HG03469 (cell line): ENCODE measurements at regions not wholly inside any gene's neighbourhood (a gene's known extent, or its start where the extent isn't known, plus 50 kb on each side); places are given as distances from the start of the nearest gene placed in this dataset.
"Not testable (repeated sequence)": the region's sequence is repeated elsewhere in the genome, so short reads cannot be mapped to it uniquely, and the experiment has no call there.

Experiments used
- ATAC-seq: cut with Tn5 transposase; IDR thresholded peaks from one replicate; pipeline ENCODE4 v1.9.1; 2021; ENCODE audit warnings: mild to moderate bottlenecking, moderate library complexity, moderate number of reproducible peaks; ENCODE audit not compliant: unreplicated experiment

GRCh38 chr7:138308136-138308535 is 151.9 kb upstream of the TRIM24 start:
- no peak for ATAC-seq

- ATAC-seq: no peak
Observed at GRCh38 chr7:138309186-138309585, 150.9 kb upstream of the TRIM24 start.

DNA sequence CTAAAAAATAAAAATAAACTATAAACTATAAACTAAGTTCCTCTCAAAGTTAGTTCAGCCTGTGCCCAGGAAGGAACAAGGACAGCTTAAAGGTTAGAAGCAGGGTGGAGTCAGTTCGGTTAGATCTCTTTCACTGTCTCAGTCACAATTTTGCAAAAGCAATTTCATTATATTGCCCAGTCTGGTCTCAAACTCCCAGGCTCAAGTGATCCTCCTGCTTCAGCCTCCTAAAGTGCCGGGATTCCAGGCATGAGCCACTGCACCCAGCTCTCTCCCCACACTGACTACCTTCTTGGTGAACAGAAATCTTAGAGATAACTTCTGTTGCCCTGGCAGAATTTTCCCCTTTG is 146.3 kb upstream of the TRIM24 start:
- ATAC-seq: no peak

- peak; percentile 93 for ATAC-seq
Observed at GRCh38 chr7:138316421-138317043, 143.5 kb upstream of the TRIM24 start.

- no peak for ATAC-seq
Observed at GRCh38 chr7:138317044-138317596, 142.9 kb upstream of the TRIM24 start.

GRCh38 chr7:138324941-138325340 is 135.1 kb upstream of the TRIM24 start:
- no peak for ATAC-seq

GRCh38 chr7:138325434-138325833 is 134.6 kb upstream of the TRIM24 start:
- ATAC-seq: no peak

- ATAC-seq: no peak
Observed at GRCh38 chr7:138328215-138328614, 131.8 kb upstream of the TRIM24 start.

DNA sequence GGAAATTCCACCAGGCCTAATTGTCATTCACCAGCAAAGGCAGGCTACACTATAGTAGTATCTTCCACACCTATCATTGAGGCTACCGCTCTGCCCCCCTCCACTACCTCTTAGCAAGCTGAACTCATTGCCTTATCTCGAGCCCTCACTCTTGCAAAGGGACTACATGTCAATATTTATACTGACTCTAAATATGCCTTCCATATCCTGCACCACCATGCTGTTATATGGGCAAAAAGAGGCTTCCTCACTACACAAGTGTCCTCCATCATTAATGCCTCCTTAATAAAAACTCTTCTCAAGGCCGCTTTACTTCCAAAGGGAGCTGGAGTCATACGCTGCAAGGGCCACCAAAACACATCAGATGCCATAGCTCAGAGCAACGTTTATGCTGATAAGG is 127.2 kb upstream of the TRIM24 start:
- ATAC-seq: not testable (repeated sequence)

- no peak for ATAC-seq
Observed at GRCh38 chr7:138338361-138338760, 121.7 kb upstream of the TRIM24 start.

DNA sequence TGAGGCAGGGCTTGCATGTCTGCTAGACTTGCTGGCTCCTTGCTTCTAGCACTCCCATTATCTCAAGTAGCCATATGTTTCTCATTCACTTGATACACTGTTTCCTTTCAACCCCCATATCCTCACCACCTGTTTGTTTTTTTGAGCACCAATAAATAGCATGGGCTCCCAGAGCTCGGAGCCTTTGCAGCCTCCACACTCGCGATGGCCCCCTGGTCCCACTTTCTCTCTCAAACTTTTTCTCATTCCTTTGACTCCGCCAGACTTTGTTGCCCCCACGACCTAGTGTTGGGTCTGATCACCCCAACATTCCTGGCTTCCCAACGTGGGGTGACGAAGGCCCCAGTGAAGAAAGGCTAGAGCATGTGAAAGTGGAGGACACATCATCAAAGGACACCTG is 120.8 kb upstream of the TRIM24 start:
- ATAC-seq: not testable (repeated sequence)

DNA sequence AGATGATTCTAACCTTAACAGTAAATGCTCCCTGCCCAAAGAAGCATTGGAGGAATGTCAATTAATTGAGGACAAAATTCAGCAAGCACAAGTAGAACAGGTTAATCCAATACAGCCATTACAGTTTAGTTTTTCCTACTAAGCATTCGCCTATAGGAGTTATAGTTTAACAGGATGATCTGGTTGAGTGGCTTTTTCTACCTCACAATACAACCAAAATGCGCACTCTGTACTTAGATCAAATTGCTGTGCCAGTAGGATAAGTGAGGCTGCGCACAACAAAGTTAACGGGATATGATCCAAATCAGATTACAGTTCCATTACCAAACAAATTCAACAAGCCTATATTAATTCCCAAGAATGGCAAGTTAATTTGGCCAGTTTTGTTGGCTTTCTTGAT is 117.1 kb upstream of the TRIM24 start:
- no peak for ATAC-seq

GRCh38 chr7:138345567-138345966 is 114.5 kb upstream of the TRIM24 start:
- no peak for ATAC-seq

- ATAC-seq: no peak
Observed at GRCh38 chr7:138346975-138347374, 113.1 kb upstream of the TRIM24 start.

GRCh38 chr7:138349841-138350700 is 110.0 kb upstream of the TRIM24 start:
- no peak for ATAC-seq

GRCh38 chr7:138350701-138351357 is 109.2 kb upstream of the TRIM24 start:
- ATAC-seq: no peak

DNA sequence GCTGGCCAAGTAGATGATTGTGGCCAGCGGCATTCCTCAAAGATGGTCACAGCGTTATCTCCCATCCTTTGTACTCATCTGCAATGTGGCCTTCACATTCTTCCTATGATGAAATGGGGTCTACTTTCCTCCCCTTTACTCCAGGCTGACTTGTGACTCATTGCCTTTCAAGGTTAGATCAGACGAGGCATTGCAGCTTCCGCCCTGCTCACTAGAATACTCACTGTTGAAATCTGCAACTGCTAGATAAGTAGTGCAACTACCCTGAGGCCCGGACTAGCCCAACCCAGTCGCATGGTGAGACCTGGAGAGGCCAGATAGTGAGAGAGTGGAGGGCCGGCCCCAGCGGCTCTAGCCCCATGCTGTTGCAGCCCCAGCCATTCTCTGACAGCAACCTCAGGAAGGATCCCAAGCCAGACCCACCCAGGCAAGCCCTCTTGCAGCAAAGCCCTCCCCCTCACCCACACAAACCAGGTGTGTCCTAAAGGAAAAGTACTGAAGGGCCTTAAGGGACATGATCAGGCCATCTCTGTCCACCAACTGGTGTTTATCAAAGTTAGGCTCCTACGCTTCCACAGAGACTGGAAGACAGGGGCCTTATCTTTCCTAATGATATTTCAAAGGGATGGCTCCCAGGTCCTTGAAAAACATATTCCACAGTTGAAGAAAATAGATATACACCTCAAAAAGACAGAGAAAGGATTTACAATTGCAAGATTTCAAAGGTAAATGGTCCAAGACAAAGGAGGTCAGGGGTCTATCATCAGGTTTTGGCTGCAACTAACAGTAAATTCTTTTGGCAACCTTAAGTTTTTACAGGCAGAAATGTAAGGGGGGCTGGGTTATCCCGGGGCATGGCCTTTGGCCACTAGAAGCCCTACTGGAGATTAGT is 107.2 kb upstream of the TRIM24 start:
- ATAC-seq: no peak

DNA sequence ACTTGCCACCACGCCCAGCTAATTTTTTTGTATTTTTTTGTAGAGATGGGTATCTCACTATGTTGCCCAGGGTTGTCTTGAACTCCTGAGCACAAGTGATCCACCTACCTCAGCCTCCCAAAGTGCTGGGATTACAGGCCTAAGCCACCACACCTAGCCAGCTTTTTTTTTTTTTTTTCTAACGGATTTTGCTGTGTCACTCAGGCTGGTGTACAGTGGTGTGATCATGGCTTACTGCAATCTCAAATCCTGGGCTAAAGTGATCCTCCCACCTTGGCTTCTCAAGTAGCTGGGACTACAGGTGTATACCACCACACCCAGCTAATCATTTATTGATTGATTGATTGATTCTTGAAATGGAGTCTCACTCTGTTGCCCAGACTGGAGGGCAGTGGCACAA is 106.0 kb upstream of the TRIM24 start:
- no peak for ATAC-seq

DNA sequence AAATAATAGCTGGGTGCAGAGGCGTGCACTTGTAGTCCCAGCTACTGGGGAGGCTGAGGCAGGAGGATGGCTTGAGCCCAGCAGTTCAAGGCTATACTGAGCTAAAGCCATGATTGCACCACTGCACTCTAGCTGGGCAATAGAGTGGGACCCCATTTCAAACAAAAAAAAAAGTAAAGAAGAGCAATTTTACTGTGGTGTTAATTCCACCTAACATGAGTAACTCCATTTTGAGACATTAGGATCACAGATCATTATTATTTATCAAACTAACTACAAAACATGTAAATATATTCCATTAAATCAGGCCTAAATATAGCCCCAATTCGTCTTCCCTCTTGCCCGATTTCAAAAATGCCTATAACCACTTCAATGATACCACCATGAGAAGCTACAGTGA is 104.8 kb upstream of the TRIM24 start:
- no peak for ATAC-seq

DNA sequence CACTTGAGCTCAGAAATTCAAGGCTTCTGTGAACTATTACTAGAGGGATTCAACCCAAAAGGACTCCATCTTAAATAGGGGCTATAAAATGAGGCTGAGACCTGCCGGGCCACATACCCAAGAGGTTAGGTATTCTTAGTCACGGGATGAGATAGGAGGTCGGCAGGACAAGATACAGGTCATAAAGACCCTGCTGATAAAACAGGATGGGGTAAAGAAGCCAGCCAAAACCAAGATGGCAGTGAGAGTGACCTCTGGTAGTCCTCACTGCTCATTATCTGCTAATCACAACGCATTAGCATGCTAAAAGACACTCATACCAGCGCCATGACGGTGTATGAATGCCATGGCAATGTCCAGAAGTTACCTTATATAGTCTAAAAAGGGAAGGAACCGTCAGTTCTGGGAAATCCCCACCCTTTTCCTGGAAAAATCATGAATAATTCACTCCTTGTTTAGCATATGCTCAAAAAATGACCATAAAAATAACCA is 101.2 kb upstream of the TRIM24 start:
- ATAC-seq: no peak
